Ramos (cell line): ENCODE measurements at regions not wholly inside any gene's neighbourhood (a gene's known extent, or its start where the extent isn't known, plus 50 kb on each side); places are given as distances from the start of the nearest gene placed in this dataset.

Source experiments
- in situ Hi-C: fragments of 300-500 bp; cut with MboI; formaldehyde crosslinking; loops from one replicate; pipeline ENCODE4 v1.14.3; 2022; ENCODE audit warnings: low sequenced_read_pairs; ENCODE audit not compliant: unreplicated experiment

- in situ Hi-C loops = no loop called here
These were observed 1351.9 kb upstream of the C9orf72 start for GRCh38 chr9:28925157-28925556.

DNA sequence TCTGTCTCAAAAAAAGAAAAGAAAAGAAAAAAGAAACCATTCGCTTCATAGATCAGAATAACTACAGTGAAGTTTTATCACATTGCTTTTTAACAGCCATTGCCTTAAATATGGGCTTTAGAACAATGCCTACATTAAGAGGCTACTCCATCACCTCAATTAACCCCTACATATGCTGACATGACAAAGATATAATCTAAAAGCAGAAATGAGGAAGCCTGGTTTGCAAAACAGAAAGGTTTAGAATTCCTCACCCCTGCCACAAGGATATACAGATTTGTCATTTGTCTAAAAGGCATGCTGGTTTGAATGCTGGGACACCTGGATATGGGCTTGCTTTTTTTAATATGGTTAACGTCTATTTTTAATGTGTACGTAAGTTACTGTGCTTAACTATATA is 1353.0 kb upstream of the C9orf72 start:
- in situ Hi-C loops = no loop called here

DNA sequence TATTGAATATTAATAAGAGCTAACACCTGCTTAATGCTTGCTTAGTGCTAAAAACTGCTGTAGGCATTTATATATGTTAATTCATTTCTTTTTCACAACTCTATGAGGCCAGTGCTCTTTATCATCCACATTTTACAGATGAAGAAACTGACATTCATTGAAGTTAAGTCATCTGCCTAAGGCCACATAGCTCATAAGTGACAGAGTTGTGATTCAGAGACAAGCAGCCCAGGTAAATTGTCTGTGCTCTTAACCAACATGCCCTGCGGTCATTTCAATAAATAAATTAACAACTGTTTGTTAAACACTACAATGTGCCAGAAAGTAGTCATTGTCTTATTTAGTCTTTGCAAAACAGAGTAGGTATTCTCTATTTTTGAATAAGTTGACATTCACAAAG is 1354.4 kb upstream of the C9orf72 start:
- in situ Hi-C loops = no loop called here

DNA sequence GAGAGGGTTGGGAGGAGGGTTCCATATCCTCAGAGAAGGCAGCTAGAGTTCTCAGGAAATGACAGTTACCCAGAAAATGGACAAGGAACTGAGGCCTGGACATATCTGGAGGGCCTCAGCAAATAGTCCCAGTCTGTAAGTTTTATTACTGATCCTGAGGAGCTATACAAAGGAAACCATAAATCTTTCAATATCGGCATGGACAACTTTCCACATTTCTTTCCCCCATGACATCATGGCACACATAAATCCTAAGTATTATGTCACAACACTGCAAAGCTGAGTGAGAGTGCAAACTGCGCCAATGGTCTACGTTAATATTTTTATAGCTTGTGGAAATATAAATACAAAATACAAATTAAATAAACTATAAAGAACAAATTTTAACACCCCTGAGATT is 1356.2 kb upstream of the C9orf72 start:
- in situ Hi-C loops = no loop called here

- in situ Hi-C loops = no loop called here
These were observed 1357.5 kb upstream of the C9orf72 start for GRCh38 chr9:28930766-28931165.

- in situ Hi-C loops = no loop called here
These were observed 1360.8 kb upstream of the C9orf72 start for GRCh38 chr9:28934111-28934510.

DNA sequence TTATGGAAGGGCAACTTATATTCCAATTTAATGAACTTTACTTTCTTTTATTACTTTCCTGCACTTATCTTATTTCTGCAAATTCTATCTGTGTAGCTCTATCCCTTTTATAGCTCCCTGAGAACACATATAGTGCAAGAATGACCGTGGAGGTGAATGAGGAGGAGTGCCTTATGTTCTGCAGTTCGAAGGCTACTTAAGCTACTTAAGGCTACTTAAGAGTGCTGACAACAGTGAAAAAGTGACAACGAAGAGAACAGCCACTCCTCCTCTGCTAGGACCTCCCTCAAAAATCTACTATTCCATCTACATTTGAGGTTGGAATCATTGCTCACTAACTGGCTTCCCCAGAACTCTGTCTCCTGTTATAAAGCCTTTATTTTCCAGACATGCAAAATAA is 1365.7 kb upstream of the C9orf72 start:
- in situ Hi-C loops = no loop called here

- in situ Hi-C loops = no loop called here
These were observed 1368.6 kb upstream of the C9orf72 start for GRCh38 chr9:28941856-28942255.

DNA sequence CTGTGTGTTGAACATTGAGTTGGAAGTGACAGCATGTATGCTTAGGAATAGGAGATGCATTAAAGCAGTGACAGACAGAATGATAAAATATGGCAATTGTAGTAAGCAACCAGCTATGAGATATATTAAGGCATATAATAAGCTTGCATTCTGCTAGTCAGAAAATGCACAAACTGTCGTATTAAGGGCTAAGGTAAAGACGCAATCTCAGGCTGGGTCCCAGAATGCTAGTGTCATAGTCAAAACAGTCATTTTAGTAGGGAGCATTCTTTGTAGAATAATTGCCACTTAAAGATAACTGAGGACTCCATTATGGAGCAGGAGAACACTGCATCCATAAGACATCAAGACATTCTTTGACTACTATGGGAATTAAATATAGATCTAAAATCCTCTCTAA is 1369.7 kb upstream of the C9orf72 start:
- in situ Hi-C loops = no loop called here

DNA sequence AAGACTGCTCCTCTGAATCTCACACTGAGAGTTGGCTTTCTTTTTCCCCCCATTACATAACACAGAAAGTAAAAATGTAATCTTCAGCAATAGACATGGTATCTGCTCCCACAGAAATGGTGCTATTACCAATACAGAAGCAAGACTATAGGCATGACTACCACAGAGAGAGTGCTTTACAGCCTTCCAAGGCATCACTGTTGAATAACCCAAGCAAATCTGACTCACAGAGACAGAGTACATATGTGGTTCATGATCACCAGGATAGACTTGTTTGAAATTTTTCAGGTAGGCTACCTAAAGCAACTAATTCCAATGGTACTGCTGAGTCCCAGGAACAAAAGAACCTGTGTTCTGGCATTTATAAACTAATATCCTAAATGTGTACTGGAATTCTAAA is 1373.4 kb upstream of the C9orf72 start:
- in situ Hi-C loops = no loop called here

- in situ Hi-C loops = no loop called here
These were observed 1378.7 kb upstream of the C9orf72 start for GRCh38 chr9:28951945-28952344.

- in situ Hi-C loops = no loop called here
These were observed 1383.0 kb upstream of the C9orf72 start for GRCh38 chr9:28956116-28956880.

GRCh38 chr9:28960602-28961001 is 1387.3 kb upstream of the C9orf72 start:
- in situ Hi-C loops = no loop called here

- in situ Hi-C loops = no loop called here
These were observed 1388.3 kb upstream of the C9orf72 start for GRCh38 chr9:28961623-28962022.

GRCh38 chr9:28967226-28967625 is 1393.9 kb upstream of the C9orf72 start:
- in situ Hi-C loops = no loop called here

DNA sequence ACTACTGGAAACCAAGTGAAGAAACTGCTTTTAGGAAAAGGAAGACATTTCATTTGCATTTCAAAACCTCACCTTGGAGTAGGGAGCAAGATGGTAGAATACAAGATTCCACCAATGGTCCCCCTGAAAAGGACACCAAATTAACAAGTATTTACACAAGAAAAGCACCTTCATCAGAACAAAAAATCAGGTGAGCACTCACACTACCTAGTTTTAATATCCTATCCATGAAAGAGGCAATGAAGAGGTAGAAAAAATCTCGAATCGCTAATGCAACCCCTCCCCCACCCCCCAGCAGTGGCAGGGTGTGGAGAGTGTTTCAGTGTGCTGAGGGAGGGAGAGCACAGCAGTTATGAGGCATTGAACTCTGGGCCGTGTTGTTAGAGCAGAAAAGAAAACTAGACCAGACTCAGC is 1397.0 kb upstream of the C9orf72 start:
- in situ Hi-C loops = no loop called here

- in situ Hi-C loops = no loop called here
These were observed 1398.6 kb upstream of the C9orf72 start for GRCh38 chr9:28971881-28972280.

DNA sequence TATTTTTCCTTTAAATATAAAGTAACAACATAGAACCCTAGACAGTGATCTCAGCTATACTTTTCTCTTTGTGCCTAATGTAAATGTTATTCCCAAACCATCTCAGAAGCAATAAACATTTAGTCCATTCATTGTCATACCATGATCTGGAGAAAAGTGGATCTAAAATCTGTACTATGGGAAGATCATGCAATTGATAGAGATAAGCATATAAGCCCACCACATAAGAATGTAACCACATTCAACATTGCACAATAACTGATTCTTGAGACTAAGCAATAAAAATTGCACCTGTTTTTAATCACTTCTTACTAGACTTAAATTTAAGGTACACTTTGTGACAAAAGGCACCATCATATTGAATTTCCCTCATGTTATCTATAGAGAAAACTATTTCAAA is 1403.0 kb upstream of the C9orf72 start:
- in situ Hi-C loops = no loop called here

GRCh38 chr9:28976684-28977083 is 1403.4 kb upstream of the C9orf72 start:
- in situ Hi-C loops = no loop called here

- in situ Hi-C loops = no loop called here
These were observed 1407.8 kb upstream of the C9orf72 start for GRCh38 chr9:28981129-28981528.

DNA sequence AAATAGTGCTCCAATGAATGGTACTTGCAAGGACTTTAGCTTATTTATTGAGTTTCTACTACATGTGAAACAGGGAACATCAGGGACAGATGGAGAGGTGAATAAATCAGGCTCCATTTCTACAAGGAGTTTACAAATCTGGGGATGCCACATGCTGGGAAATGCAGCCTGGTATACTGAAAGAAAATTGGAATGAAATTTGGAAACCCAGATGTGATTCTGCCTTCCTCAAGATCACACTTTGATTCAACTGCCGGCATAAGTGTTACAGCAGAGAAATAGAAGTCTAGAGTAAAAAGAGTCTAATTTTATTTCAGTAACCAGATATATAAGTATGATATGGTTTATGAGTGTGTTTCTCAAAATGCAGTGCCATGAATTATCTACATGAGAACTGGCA is 1408.4 kb upstream of the C9orf72 start:
- in situ Hi-C loops = no loop called here

DNA sequence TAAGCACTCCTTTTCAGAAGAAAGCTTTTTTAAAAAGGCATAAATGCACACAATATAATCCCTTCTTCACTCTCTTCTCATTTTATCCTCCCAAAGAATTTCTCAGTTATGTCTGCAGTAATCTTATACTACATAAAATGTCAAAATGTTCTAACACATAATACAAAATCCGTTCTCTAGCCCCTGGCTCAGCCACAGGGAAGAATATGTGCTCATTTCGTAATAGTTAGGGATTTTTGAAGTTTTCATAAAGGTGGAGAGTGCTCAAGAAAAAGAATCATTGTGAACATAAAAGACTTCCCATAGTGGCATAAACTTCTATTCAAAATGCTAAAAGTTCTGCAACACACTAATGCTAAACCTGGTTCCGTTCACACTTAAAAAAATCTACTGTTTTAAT is 1410.7 kb upstream of the C9orf72 start:
- in situ Hi-C loops = no loop called here
